ENCODE measurements at regions not wholly inside any gene's neighbourhood (a gene's known extent, or its start where the extent isn't known, plus 50 kb on each side); places are given as distances from the start of the nearest gene placed in this dataset.
"Not testable (repeated sequence)": the region's sequence is repeated elsewhere in the genome, so short reads cannot be mapped to it uniquely, and the experiment has no call there.

DNA sequence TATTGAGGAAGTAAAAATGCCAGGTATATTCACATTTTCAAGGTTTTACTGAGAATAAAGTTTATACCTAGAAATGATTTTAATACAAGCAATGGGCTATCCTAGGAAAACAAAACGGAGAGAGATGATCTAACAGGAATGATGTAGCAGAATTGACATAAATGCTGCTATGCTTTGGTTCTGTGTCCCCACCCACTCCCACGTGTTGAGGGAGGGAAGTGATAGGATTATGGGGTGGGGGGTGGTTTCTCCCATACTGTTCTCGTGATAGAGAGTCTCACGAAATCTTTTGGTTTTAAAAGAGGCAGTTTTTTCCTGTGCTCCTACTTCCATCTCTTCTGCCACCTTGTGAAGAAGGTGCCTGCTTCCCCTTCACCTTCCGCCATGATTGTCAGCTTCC, 236.2 kb upstream of the ZNF337 start:
- intact Hi-C loops (cut with DNase I); DNase-seq (ENCODE audit: extremely low spot score); H3K9me3 ChIP-seq; H3K4me1 ChIP-seq; H3K4me3 ChIP-seq; H3K27me3 ChIP-seq; H3K27ac ChIP-seq (replicated peaks in 1 of 4); H3K36me3 ChIP-seq: not testable (repeated sequence)
- 59% methylated on average over 5 of the region's 5 CpGs for whole genome bisulfite sequencing

DNA sequence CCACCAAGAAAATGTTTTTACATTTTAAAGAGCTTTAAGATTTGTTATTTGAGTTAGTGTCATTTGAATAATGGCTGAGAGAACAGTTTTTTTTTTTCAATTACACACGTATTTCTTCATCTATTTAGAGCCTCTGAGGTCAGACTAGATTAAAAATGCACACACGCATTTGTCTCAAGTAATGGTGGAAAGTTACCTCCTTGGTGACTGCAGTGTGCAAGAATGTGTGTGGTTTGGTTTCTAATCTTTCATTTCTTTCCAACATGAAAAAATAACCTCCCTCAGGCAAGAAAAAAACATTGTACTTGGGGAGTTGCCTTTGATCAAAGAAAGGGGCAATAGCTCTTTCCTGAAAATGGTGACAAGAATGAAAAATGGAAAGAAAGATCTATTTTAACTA, 235.5 kb upstream of the ZNF337 start:
- H3K4me1 ChIP-seq; H3K9me3 ChIP-seq; DNase-seq (ENCODE audit: extremely low spot score); H3K27me3 ChIP-seq; H3K36me3 ChIP-seq; H3K27ac ChIP-seq (replicated peaks in 1 of 4); intact Hi-C loops (cut with DNase I); H3K4me3 ChIP-seq: not testable (repeated sequence)
- 51% methylated on average over 2 of the region's 2 CpGs for WGBS

DNA sequence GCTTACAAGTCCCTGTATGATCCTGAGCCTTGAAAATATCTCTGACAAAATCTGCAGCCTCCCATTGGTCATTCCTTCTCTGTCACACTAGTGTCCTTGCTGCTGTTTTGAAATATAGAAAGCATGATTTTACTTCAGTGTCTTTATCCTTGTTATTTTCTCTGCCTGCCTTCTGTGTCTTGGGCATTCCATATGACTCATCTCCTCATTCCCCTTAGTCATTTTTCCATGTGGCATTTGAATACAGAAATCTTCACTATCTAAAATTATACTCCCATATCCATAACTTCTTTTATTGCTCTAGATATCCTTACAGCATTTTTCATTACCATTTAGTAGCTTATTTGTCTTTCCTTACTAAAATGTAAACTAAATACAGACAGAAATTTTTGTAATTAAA, 205.7 kb upstream of the ZNF337 start:
- H3K4me3 ChIP-seq; H3K27ac ChIP-seq (replicated peaks in 1 of 4); DNase-seq (ENCODE audit: extremely low spot score); H3K36me3 ChIP-seq; H3K9me3 ChIP-seq; H3K4me1 ChIP-seq; intact Hi-C loops (cut with DNase I); H3K27me3 ChIP-seq: not testable (repeated sequence)

DNA sequence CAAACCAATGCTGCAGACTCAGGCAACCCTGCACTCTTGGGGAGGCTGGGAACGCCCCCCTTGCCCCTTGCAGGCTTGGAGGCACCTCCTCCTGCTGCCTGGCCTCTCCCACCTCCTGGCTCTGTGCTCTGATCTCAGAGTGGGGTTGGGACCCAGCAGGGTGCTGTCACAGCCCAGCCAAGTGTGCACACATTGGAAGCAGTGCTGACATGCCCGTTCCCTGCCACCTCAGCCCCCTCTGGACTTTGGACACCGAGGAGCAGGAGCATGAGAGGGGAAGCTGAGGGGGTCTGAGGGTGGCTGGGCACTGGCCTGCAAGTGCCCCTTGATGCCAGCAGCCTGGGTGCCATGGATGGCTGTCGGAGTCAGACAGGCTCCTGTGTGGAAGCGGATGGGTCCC, 202.0 kb upstream of the ZNF337 start:
- intact Hi-C loops (cut with DNase I), result not testable (repeated sequence)

DNA sequence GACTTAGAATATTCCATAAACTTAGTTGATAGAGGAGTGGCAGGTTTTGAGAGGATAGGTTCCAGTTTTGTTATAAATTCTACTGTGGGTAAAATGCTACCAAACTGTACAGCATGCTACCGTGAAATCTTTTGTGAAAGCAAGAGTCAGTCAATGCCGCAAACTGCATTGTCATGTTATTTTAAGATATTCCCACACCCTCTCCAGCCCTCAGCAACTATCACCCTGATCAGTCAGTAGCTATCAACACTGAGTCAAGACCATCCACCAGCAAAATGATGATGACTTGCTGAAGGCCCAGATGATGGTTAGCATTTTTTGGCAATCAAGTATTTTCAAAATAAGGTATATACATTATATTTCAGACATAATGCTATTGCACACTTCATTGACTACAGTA, 182.4 kb upstream of the ZNF337 start:
- intact Hi-C loops (cut with DNase I); H3K4me3 ChIP-seq; H3K27me3 ChIP-seq; H3K9me3 ChIP-seq; H3K4me1 ChIP-seq; H3K36me3 ChIP-seq; DNase-seq (ENCODE audit: extremely low spot score); H3K27ac ChIP-seq (replicated peaks in 1 of 4): not testable (repeated sequence)
- 93% methylated on average over 2 of the region's 2 CpGs for WGBS

More for the DNA sequence above, 202.0 kb upstream of the ZNF337 start:
- not testable (repeated sequence) for H3K27me3 ChIP-seq; H3K9me3 ChIP-seq; DNase-seq (ENCODE audit: extremely low spot score); H3K36me3 ChIP-seq; H3K27ac ChIP-seq (replicated peaks in 1 of 4); H3K4me3 ChIP-seq; H3K4me1 ChIP-seq
- 50% methylated on average over 1 of the region's 5 CpGs for WGBS

DNA sequence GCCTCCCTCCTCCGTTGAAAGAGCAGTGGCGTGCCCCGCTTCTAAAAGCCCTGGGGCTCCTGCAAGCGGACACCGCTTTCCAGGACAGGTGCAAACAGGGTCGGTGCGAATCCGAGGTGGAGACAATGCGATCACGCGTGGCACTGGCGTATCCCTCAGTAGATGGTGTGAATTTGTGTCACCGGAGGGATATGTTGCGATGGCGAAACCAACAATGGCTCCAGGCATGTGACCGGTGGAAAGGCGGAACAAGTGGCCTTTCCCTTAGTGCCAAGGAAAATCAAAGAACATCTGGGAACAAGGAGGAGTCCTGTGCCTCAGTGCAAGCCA, 172.0 kb upstream of the ZNF337 start:
- DNase-seq (ENCODE audit: extremely low spot score); intact Hi-C loops (cut with DNase I); H3K27ac ChIP-seq (replicated peaks in 1 of 4); H3K27me3 ChIP-seq; H3K36me3 ChIP-seq; H3K9me3 ChIP-seq: not testable (repeated sequence)
- 45% methylated on average over 11 of the region's 17 CpGs for WGBS
- Histone ChIP-seq H3K4me1 (peaks cover 23 to 40% (median 37%) of the 10 kb centered on the region in 4 donors), H3K4me3 (peak overlapping the region; percentile 53 to 64 (median 56))

DNA sequence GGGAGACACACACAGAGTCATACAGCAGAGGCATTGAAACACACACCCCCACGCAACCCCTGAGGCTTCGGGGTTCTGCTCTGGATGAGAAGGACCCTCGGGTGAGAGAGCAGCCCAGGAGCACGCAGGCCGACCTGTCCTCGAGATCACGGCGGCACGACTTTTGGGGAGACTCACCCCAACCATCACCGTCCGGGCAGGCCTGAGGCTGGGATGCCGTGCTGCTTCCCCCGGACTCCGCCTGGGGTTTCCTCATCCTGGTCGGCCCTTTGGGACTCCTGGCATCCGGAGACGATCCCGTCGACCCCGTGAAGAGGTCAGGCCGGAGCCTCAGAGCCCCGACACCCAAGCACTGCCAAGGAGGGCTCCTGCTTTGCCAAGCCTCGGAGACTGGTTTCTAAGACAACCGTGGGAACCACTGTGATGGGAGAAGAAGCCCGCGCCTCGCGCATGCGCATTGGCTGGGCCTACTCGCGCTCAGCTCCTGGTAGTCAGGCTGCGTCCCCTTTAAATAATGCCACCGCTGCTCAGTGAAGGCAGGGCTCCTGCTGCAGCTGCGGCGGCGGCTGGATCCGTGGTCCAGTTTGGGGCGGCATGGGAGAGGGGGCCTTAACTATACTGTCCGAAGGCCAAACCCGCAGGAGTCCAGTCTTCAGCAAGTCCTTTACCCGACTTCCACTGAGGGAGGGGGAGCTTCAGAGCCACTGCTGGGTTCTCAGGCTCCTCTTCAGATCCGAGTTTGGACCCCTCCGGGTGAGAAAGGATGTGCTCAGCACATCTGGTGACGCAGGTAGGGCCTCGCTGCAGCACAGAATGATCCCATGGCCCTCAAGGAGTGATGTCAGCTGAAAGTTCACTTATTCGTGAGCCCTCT, 171.4 kb upstream of the ZNF337 start:
- intact Hi-C loops (cut with DNase I), result no loop called here
- DNase-seq (ENCODE audit: extremely low spot score), result no peak
- TF ChIP-seq POLR2AphosphoS5 (IDR thresholded peaks at IDR 0.05), result peak in 1 of 2 donors; percentile 63
- TF ChIP-seq EP300 (IDR thresholded peaks at IDR 0.05), result no peak
- Histone ChIP-seq H3K36me3 (no peaks in the 10 kb centered on the region), H3K4me1 (peaks cover 25 to 46% (median 43%) of the 10 kb centered on the region in 4 donors), H3K4me3 (peak overlapping the region; percentile 53 to 64 (median 56)), H3K9me3 (no peaks in the 10 kb centered on the region), H3K27me3 (no peaks in the 10 kb centered on the region), H3K27ac (replicated peaks in 1 of 4) (no peak overlapping the region)
- WGBS, result 12% methylated on average over 23 of the region's 46 CpGs

DNA sequence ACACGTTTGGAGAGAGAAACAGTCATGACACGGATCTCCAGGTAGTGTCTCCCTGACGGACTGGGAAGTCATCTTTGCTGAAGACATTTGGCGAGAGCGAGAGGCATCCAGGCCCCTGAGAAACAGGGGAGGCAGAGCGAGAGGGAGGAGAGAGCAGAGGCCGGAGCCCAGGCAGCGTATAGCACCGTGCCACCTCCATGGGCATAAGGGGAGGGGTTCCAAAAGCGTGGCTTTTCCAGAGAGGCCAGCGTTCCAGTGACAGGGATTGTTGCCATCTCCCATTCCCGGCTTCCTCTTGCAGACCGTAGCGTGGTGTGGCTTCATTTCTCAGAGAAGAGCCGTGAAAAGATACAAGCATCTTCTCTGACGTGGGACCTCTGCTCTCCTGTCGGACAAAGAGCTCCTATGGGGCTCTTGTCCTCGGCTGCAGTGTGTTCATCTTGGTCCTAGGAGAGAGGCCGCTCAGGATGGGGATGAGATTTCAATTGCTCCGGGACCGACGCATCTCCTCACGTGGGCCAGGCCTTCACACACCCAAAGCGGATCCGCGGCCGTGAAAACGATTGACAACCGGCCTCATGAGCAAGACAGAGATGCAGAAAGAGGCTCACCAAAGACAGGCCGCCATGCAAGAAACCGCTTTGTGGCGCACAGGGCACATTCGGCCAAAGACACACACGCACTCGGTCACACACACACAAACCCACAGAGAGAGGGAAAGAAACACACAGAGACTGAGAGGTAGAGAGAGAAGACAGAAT, 170.5 kb upstream of the ZNF337 start:
- DNase-seq (ENCODE audit: extremely low spot score); H3K27ac ChIP-seq (replicated peaks in 1 of 4); H3K36me3 ChIP-seq; H3K27me3 ChIP-seq; H3K9me3 ChIP-seq; intact Hi-C loops (cut with DNase I): not testable (repeated sequence)
- peak overlapping the region in 1 of 4 donors; percentile 53 for H3K4me3 ChIP-seq
- 95% methylated on average over 34 of the region's 35 CpGs for WGBS
- peaks cover 33 to 55% (median 51%) of the 10 kb centered on the region in 4 donors for H3K4me1 ChIP-seq

Measured in esophagus muscularis mucosa (tissue), 4 donors.